ENCODE measurements at regions not wholly inside any gene's neighbourhood (a gene's known extent, or its start where the extent isn't known, plus 50 kb on each side); places are given as distances from the start of the nearest gene placed in this dataset.

DNA sequence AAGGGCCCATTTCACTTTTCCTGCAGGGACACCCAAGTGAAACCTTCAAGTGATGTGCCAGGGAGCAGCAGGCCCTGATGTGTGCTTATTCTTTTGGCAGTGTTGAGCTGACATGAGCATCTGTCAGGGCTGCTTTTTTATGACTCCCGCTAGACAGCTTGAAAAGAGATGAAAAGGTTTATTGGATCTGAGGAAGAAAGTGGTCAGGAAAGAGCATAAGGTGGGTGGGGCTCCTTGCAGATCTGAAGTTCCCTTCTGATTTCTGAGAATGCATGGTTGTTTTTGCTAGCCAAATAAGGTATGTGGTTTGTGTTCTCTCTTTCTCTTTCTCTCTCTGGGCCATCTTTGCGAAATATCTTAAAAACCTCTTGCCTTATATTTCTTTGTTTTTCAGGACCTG is 316.1 kb downstream of the DMRT2 start:
- TF ChIP-seq, protein P1, sequence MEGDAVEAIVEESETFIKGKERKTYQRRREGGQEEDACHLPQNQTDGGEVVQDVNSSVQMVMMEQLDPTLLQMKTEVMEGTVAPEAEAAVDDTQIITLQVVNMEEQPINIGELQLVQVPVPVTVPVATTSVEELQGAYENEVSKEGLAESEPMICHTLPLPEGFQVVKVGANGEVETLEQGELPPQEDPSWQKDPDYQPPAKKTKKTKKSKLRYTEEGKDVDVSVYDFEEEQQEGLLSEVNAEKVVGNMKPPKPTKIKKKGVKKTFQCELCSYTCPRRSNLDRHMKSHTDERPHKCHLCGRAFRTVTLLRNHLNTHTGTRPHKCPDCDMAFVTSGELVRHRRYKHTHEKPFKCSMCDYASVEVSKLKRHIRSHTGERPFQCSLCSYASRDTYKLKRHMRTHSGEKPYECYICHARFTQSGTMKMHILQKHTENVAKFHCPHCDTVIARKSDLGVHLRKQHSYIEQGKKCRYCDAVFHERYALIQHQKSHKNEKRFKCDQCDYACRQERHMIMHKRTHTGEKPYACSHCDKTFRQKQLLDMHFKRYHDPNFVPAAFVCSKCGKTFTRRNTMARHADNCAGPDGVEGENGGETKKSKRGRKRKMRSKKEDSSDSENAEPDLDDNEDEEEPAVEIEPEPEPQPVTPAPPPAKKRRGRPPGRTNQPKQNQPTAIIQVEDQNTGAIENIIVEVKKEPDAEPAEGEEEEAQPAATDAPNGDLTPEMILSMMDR (conservative IDR thresholded peaks at IDR 0.05; ENCODE audit: low read depth, low read length): no peak
- TF ChIP-seq EZH2 (IDR thresholded peaks at IDR 0.05; ENCODE audit: low read length, unreplicated experiment) (no peak), EZH2phosphoT487 (IDR thresholded peaks at IDR 0.05; ENCODE audit: borderline replicate concordance, low read length) (no peak)
